ENCODE measurements at regions not wholly inside any gene's neighbourhood (a gene's known extent, or its start where the extent isn't known, plus 50 kb on each side); places are given as distances from the start of the nearest gene placed in this dataset.

DNA sequence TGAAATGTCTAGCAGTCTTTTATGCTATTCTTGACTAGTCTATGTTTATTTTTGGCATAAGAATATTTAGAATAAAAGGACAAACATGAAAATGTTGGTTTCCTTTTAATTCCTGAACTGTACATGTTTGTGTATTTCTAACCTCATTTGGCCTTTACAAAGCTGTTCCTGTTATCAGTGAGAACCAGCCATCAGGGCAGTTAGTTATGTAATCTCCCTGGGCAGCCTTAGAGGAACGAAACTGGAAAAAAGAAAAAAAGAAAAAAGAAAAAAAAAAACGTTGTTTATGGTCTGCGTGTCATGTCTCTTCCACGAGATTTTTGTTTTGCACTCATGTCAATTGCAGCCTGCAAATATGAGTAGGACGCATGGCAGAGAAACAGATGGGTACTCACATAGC is 193.7 kb downstream of the MAGEB5 start:
- TF ChIP-seq CTCF (IDR thresholded peaks at IDR 0.05) (no peak), POLR2A (IDR thresholded peaks at IDR 0.05) (no peak)

All from transverse colon (tissue), 3 donors.